Neural crest cell (in vitro differentiated cells): ENCODE measurements at regions not wholly inside any gene's neighbourhood (a gene's known extent, or its start where the extent isn't known, plus 50 kb on each side); places are given as distances from the start of the nearest gene placed in this dataset.

Experiments
- DNase-seq: peaks from one replicate; pipeline ENCODE4 v3.0.0; 2021; ENCODE audit warnings: low read depth, mixed read lengths, low spot score
- H3K27ac Mint-ChIP-seq: one replicate; pipeline ENCODE4 v1.8.0; 2021; ENCODE audit warnings: mild to moderate bottlenecking, mixed read lengths; ENCODE audit not compliant: unreplicated experiment
- H3K27me3 Mint-ChIP-seq: 2 replicates; pipeline ENCODE4 v1.8.0; 2021; ENCODE audit warnings: low read depth, mild to moderate bottlenecking, mixed read lengths
- H3K36me3 Mint-ChIP-seq: 2 replicates; pipeline ENCODE4 v1.8.0; 2021; ENCODE audit warnings: low read depth, mild to moderate bottlenecking, mixed read lengths
- H3K4me1 Mint-ChIP-seq: 2 replicates; pipeline ENCODE4 v1.8.0; 2021; ENCODE audit warnings: mixed read lengths
- H3K4me3 Mint-ChIP-seq: one replicate; pipeline ENCODE4 v1.8.0; 2021; ENCODE audit warnings: mild to moderate bottlenecking, mixed read lengths
- H3K9me3 Mint-ChIP-seq: 2 replicates; pipeline ENCODE4 v1.8.0; 2021; ENCODE audit warnings: mixed read lengths
- TF ChIP-seq, protein P1 (sequence below): fragments of 200-600 bp; sonication (generic); conservative IDR thresholded peaks from 2 replicates; pipeline ENCODE4 v1.5.0; 2021; ENCODE audit warnings: antibody characterized with exemption, mild to moderate bottlenecking

DNA sequence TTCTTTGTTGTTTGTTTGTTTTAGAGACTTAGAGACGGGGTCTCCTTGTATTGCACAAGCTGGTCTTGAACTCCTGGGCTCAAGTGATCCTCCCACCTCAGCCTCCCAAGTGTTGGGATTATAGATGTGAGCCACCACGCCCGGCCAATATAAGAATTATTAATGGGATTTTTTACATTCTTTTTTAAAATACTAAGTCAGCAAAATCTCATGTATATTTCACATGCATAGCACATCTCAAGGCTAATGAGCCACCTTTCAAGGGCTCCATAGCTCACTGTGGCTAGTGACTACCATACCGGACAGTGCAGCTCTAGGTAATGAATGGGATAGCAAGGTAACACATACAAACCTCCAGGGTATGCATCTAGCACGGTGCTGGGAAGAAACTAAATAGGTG lies 361.4 kb downstream of the SAMD5 start:
- TF ChIP-seq, protein P1, sequence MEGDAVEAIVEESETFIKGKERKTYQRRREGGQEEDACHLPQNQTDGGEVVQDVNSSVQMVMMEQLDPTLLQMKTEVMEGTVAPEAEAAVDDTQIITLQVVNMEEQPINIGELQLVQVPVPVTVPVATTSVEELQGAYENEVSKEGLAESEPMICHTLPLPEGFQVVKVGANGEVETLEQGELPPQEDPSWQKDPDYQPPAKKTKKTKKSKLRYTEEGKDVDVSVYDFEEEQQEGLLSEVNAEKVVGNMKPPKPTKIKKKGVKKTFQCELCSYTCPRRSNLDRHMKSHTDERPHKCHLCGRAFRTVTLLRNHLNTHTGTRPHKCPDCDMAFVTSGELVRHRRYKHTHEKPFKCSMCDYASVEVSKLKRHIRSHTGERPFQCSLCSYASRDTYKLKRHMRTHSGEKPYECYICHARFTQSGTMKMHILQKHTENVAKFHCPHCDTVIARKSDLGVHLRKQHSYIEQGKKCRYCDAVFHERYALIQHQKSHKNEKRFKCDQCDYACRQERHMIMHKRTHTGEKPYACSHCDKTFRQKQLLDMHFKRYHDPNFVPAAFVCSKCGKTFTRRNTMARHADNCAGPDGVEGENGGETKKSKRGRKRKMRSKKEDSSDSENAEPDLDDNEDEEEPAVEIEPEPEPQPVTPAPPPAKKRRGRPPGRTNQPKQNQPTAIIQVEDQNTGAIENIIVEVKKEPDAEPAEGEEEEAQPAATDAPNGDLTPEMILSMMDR = no peak
- peaks cover 40% of the 10 kb centered on the region for H3K4me1 Mint-ChIP-seq
- no peak overlapping the region for H3K4me3 Mint-ChIP-seq
- no peak for DNase-seq
- no peak overlapping the region for H3K27ac Mint-ChIP-seq
- no peaks in the 10 kb centered on the region for H3K27me3 Mint-ChIP-seq
- H3K9me3 Mint-ChIP-seq = peaks cover 2% of the 10 kb centered on the region
- no peaks in the 10 kb centered on the region for H3K36me3 Mint-ChIP-seq

DNA sequence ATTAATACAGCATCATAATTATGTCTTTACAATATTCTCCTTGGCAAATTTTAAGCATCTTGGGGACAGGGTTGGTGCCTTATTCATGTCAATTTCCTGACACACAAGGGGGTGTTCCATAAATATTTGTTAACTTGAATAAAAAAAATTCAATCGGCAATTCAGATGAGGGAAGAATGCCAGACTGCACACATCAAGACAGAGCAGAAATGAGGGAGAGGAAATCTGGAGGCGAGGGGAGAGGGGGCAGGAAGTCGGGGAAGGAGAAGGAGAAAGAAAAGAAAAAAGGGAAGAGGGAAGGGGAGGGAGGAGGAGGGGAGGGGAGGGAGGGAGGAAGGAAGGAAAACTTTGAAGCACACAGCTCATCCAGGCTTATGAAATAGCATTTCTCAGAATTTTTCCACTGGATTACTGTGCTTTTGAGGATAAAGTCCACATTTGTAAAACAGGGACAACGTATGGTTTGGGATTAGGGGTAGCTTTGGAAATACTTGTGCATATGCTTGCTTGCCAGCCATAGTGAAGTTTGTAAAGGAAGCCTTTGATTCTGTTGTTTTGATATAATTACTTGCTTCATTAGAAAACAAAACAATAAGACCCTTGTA lies 362.1 kb downstream of the SAMD5 start:
- TF ChIP-seq, protein P1 = no peak
- DNase-seq = no peak
- no peaks in the 10 kb centered on the region for H3K27me3 Mint-ChIP-seq
- H3K36me3 Mint-ChIP-seq = no peaks in the 10 kb centered on the region
- H3K27ac Mint-ChIP-seq = no peak overlapping the region
- no peak overlapping the region for H3K4me3 Mint-ChIP-seq
- H3K4me1 Mint-ChIP-seq = peaks cover 40% of the 10 kb centered on the region
- H3K9me3 Mint-ChIP-seq = peaks cover 2% of the 10 kb centered on the region

DNA sequence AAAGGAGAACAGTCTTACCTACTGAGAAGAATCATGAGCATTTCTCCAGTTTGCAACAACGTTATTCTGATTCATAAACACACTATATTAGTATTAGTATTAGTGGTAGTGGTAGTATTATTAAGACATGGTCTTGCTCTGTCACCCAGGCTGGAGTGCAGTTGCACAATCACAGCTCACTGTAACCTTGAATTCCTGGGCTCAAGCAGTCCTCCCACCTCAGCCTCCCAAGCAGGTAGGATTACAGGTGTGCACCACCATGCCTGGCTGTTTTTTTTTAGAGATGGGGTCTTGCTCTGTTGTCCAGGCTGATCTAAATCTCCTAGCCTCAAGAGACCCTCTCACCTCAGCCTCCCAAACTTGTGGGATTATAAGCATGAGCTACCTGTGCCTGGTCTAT lies 363.5 kb downstream of the SAMD5 start:
- TF ChIP-seq, protein P1 = no peak
- H3K4me1 Mint-ChIP-seq = peaks cover 36% of the 10 kb centered on the region
- H3K27ac Mint-ChIP-seq = no peak overlapping the region
- no peaks in the 10 kb centered on the region for H3K36me3 Mint-ChIP-seq
- DNase-seq = no peak
- H3K4me3 Mint-ChIP-seq = no peak overlapping the region
- peaks cover 2% of the 10 kb centered on the region for H3K9me3 Mint-ChIP-seq
- H3K27me3 Mint-ChIP-seq = no peaks in the 10 kb centered on the region

DNA sequence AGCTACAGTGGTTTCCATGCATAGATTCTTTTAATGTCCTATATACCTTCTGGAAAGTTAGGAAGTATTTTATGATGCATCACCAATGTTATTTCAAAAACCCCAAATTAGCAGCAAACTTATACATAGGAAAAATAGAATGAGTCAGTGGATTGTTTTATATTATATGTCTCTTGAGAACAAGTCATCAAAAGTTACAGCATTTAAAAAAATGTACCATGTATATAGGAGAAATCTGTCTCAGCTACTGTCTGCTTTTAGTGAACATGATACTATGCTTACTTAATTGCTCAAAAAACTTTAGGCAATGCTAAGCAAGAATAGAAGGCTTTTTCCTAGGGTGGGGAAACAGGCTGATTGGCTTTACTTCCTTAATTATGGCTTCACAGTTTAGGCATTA lies 365.3 kb downstream of the SAMD5 start:
- TF ChIP-seq, protein P1 = no peak
- H3K4me3 Mint-ChIP-seq = no peak overlapping the region
- H3K9me3 Mint-ChIP-seq = peaks cover 2% of the 10 kb centered on the region
- H3K27me3 Mint-ChIP-seq = no peaks in the 10 kb centered on the region
- H3K36me3 Mint-ChIP-seq = no peaks in the 10 kb centered on the region
- DNase-seq = no peak
- peaks cover 22% of the 10 kb centered on the region for H3K4me1 Mint-ChIP-seq
- H3K27ac Mint-ChIP-seq = no peak overlapping the region

DNA sequence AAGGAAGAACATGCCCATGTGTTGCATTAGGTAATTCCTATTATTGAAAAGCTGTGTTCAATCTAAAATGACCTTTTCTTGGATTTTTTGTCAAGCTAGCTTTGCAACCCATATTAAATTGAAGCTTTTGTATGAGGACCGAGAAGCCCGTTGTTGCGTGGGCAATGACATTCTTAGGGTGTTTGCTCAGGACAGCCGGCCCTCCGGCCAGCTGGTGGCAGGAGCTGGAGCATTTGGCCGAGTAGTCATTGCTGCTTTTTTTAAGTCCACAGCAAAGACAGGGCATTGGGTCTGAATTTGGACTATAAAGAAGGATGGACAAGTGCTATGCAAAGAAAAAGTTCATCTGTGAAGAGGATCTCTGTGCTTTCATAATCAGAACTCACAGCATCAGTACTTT lies 365.8 kb downstream of the SAMD5 start:
- DNase-seq = no peak
- Mint-ChIP-seq H3K4me1 (peaks cover 17% of the 10 kb centered on the region), H3K36me3 (no peaks in the 10 kb centered on the region), H3K4me3 (no peak overlapping the region), H3K27ac (no peak overlapping the region), H3K9me3 (peaks cover 2% of the 10 kb centered on the region), H3K27me3 (no peaks in the 10 kb centered on the region)
- TF ChIP-seq, protein P1 = no peak
